ENCODE measurements at regions not wholly inside any gene's neighbourhood (a gene's known extent, or its start where the extent isn't known, plus 50 kb on each side); places are given as distances from the start of the nearest gene placed in this dataset.

DNA sequence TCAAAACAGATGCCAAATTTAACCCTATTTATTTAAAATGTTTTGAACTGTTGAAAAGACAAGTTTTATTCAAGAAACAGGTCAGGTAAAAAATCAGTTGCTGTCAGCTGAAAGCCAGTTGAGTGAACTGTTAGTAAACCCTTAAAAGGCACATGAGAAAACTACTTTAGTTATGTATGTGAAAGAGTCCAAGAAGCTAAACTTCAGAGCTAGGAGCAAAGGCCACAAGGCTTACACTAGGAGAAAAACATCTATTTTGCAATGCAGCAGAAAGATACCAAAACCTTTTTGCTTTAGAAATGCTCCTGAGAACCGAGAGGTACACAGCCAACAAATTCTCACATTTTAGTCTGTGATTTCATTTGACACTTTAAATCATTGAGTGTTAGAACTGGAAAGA, 375.2 kb downstream of the FSCB start:
- no peak for DNase-seq

DNA sequence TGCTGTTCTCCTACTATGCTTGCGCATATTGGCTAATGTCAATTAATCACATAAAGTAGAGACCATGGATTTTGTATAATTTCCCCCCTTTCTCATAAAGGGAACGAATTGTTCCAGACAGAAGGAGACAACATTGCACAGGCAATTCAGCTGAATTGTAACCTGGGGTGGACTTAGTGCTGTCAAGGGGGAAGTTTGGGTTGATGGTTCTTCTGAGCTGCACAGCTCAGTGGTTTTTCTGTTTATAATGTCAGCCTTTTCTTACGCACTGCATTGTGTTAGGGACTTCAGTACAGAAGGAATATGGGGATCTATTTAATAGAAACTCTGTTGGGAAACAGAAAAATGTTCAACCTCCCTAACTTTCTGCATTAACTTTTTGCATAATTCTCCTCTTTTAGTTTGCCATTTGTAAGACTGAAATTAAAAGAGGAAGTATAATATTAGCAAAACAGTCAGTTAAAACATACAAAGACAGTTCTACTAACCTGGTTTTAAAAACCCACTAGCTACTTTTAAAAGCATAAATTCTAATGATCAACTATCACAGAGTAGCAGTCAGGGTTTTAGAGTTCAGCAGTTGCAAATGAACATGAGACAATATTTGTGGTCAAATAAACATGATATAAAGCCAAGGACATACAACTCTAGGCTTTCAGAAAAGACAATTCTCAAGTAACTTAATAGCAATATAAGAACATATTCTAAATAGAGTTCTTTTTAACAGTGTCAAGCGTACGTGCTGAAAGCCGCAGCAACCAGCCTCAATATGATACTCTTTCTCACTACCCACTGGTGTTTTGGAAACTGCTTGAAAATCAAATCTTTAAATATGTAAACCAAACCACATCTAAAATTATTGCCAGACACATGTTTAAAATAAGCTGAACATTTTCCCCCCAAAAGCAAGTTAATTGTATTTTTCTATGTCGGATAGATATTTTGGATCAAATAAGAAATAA, 393.0 kb downstream of the FSCB start:
- DNase-seq: no peak

DNA sequence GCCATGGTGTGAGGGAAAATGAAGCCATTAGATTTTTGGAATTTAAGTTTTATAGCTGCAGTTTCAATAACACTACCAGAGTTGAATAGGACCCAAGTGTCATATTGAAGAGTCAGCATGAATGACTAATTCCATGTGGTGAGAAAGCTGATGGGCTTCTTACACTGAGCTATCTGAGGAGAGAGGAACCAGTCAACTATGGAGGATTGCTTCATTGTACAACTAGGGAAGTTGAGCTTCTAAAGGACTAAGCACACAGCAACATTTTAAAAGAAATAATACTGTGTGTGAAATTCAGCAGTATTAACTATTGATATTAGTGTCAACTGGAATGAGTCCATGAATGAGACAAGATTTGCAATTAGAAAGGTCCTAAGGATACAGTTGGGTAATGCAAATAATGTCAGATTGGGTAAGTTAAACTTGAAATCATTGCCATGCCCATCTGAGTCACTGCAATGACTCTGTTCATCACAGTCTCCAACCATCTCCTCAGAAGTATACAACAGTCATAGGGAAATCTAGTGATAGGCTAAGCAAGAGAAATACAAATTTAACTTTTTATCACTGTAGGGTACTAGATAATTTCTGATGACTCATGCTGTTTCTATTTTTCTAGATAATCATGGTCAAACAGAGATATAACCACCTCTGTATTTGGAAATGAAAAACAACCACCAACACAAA, 394.2 kb downstream of the FSCB start:
- peak; percentile 15 for DNase-seq

DNA sequence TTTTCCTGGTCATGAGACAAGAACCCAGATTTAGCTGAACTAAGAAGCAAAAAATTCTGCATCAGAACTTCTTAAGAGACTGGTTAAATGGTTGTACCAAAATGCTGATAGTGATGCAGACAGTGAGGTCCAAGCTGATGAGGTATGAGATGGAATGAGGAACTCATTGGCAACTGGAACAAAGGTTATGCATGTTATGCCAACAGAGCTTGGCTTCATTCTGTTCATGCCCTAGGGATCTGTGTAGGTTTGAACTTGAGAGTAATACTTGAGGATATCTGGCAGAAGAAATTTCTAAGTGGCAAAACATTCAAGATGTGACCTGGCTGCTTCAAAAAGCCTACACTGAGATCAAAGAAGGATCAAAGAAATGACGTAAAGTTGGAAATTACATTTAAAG, 398.0 kb downstream of the FSCB start:
- no peak for DNase-seq

DNA sequence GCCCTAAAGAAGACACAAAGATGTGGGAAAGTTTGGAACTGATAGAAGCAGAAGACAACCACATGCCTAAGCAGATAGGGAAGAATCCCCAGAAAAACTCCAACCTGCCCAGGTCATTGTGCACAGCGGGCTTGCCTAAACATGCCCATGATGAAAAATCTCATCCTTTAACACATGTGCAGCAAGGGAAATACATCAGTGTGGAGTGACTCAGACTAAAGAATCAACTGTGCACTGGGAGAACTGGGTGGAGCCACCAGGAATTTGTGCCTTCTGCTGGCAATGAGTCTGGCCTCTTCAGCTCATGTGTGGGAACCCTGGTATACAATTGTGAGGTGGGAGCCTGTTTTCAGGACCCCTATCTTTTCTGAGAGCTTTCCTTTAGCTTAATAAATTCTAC, 398.5 kb downstream of the FSCB start:
- no peak for DNase-seq

DNA sequence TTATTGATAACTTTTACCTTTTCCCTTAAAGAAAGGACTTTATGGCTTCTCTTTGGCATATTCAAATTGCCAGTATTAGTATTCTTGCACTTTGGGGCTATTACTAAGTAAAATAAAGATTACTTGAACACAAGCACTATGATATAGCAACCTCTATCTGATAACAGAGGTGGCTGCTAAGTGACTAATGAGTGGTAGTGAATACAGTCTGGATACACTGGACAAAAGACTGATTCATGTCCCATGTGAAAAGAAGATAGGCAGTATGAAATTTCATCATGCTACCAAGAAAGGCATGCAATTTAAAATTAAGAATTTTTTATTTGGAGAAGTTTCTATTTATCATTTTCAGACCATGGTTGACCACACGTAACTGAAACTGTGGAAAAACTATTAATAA, 399.9 kb downstream of the FSCB start:
- no peak for DNase-seq

DNA sequence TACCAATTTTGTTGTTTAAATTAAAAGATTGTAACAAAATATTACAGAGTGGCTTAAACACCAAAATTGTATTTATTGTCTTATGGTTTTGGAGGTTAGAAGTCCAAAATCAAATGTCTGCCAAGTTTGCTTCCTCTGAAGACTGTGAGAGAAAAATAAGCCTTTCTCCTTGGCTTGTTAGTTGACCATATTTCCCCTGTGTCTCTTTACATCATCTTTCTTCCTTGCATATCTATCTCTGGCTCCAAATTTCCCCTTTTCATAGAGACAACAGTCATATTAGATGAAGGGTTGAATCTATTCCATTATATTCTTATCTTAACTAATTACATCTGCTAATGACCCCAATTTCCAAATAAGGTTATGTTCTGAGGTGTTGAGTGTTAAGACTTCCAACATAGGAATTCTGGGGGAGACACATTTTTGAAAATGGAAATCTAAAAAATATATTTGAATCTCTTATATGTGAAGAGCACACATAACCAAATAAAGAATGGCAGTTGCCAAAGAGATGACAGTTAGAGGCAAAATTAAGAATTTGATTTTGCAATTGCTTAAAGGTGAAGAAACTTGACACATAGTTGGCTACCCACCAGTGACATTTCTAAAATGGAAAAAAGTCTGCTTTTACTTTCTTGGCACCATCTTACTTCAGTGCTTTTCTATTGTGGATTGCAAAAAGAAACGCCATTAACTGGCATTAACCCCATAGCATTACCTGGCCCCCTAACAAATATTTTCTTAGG, 407.2 kb downstream of the FSCB start:
- no peak for DNase-seq

DNA sequence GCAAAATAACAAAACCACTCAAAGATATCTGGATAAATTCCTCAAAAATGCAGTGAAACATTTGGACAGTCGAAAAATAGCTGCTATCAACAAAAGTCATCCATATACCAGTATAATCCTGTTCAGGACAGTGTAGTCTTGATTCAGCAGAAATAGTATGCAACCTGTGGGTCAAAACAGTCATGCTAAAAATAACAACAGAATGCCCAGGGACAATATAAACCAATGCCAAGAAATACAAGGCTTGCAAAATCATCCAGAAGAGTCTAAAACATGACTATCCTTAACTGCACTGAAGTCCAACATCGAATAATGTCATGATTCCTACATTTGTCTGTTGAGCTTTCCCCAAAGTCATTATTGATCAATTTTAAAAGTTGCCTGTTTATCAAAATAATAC, 425.9 kb downstream of the FSCB start:
- DNase-seq: no peak

DNA sequence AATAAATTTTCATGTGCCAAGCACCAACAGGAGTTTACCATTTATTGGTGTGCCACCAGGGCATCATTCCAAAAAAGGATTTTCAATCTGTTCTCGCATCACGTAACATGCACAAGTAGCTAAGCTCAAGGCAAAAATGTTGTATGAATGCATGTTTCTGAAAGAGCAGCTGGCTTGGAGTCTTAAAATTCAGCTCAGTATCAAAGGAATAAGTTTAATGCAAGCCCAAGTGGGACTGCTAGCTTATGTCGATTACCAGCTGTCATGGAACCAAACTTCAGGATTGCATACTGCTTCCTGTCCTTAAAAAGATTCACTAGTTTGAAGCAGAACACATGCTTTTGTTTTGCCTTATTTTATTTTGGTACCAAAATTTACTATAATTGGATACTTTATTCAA, 437.0 kb downstream of the FSCB start:
- DNase-seq: no peak

DNA sequence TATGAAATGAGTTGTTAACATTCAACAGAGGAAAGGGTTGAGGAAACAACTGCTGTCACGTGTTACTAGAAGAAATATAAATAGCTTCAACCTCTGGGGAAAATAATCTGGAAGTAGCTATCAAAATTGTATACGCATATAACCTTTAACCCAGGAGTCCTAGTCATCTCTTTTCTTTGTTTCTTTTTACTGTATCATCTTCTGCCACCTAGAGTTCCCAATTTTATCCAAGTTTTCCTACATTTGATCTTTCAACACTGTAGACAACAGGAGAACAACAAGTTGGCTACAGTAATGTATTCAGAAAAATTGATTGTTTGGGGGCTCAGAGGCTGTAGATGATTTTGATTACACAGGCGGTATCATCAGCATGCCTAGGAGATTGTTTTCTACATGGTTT, 453.7 kb downstream of the FSCB start:
- DNase-seq: no peak

DNA sequence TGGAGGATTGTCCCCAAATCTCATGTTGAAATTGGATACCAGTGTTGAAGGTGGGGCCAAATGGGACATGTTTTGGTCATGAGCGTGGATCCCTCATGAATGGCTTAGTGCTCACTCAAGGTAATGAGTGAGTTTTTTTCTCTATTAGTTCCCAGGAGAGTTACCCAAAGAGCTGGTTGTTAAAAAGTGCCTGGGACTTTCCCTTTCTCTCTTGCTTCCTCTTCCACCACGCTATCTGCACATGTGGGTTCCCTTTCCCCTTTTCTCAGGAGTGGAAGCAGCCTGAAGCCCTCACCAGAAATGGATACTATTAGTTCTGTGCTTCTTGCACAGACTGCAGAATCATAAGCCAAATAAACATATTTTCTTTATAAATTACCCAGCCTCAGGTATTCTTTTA, 465.4 kb downstream of the FSCB start:
- peak; percentile 9 for DNase-seq

DNA sequence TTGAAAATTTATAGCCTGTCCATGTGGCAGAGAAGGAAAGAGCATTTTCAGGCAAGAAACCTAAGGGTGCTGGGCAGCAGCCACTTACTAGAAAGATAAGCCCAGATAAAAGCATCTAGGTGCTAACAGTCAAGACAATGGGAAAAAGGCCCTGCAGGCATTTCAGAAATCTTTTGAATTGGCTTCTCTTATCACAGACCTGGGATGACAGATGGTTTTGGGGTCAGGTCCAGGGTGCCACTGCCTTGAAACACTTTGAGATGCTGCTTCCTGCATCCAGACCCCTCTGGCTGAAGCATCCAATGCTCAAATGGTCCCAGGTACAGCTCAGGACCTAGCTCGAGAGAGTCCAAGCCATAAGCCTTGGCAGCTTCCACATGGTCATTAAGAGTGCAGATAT, 466.5 kb downstream of the FSCB start:
- no peak for DNase-seq

DNA sequence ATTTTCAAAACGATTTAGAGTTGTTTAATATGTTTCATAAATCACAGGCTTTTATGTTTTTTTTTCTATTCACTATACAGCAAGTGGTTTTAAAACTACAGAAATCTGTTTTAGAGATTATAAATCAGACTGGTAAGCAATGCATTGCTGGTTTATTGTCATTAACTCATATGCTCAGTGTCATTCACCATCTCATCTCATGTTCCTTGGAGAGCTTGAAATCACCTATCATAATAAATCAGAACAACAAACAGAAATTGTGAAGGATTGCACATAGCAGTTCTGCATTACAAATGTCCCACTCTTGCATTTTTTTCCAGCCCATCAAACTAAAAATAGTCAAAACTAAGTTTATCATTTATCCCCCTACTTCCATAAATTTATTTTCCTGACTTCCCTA, 470.8 kb downstream of the FSCB start:
- DNase-seq: no peak

DNA sequence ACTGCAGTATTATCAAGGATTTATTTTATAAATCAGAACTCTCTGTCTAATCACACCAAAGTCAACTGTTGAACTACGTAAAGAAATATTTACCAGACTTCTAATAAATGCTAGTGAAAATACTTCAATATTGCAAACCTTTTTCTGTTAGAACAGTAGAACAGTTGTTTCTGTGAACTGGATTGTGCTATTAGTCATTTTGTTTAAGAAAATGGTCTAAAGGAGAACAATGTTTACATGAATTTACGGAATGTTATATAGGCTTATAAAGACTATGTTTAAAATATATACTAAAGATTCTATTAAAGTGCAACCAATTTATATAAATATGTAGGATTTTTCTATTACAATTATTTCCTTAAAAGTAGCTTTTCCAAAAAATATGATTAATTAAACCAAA, 471.4 kb downstream of the FSCB start:
- no peak for DNase-seq

DNA sequence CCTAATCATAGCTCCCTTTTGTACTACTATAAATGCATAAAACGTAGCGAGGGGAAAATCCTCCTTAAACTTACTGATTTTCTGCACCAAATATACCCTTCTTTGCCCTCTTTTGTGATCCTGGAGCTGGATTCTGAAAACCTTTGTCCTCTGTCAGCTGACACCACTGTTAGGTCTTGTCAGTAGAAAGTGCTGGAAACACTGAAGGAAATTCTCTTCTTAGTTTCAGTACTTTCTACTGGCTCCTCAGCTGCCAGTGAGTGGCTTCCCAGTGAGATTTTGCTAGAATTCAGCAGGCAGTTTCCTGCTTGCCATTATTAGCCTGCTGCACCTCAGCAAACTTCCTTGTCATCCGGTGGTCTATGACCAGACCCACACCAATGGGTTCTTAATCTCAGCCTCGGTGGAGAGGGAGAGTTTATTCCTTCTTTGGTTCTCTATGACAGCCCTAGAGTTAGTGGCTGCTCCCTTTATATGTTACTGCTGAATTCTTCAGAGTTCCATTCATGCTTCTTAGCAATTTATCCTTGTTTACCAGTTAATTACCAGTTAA, 476.2 kb downstream of the FSCB start:
- DNase-seq: no peak

DNA sequence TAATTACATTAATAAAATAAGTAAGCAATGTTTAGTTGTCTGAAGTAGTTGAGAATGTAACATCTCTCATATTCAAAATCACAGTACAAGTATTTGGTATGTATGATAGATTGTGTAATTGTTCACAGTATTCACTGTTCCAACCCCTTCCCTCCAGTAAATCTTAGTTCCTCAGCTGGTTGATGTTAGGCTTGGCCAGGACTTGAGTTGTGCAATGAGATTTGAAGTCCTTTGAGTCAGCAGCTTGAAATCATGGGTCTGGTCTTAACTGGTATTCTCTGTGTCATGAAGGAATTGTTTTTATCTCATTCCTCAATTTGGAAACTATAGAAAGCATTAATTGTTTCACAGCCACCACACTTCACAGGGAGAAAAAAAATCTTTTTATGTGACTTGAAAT, 477.1 kb downstream of the FSCB start:
- peak; percentile 52 for DNase-seq

DNA sequence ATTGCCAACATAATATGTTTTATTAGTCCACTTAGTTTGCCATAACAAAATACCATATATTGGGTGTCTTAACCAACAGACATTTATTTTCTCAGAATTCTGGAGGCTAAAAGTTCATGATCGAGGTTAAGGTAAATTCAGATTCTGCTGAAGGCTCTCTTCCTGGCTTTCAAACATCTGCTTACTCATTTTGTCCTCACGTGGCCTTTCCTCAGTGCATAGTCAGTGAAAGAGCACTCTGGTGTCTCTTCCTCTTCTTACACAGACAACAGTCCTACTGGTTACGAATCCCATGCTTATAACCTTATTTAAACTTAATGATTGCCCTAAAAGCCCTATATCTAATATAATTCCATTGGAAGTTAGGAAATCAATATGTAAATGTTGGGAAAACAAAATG, 479.7 kb downstream of the FSCB start:
- DNase-seq: peak; percentile 64

DNA sequence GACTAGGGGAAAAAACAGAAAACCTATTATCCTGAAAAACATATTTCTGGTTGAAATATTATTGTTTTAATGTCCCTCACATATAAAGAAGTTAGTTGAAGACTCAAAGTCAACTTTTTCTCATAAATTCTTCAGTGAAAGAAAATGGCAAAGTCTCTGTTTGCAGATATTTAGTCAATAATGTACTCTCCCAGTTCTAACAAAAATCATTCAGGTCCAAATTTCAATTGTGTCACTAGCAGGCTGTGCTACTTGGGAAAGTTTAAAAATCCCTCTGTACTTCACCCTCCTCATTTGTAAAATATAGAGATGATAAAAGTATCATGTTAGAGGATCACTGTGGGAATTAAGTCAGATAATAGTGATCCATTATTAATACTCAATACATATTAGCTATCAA, 496.5 kb downstream of the FSCB start:
- no peak for DNase-seq

DNA sequence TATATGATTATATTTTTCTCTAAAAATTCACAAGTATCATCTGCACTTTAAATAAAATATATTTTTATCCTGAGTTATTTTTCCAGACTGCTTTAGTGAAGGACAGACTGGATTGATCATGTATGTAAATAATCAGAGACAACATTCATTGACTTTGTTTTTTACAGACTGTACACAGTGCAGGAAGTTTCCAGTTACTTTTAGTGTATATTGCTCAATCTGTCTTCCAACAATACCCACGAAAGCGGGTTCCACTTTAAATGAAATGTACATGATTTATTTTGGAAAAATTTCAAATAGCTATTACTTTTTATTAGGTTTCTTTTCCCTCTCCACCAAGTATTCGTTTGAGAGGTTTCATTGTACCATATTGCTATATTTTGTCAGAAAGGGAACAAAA, 497.0 kb downstream of the FSCB start:
- DNase-seq: no peak

DNA sequence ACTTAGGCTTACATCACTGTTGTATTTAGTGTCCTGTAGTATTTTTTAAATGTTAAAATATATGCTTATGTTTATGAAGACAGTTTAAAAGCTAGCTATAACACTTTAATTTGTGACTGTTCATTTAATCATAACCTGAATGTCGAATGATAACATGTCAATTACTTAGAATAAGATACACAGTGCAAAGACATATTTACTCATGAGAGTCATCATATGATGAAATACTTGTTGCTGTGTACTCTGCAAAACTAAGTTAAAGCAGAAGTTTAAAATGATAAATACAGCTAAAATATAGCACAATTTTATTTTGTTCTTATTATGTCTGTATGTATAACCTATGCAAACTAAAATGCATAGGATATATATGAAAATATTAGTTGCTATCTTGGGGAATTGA, 497.4 kb downstream of the FSCB start:
- DNase-seq: no peak

DNA sequence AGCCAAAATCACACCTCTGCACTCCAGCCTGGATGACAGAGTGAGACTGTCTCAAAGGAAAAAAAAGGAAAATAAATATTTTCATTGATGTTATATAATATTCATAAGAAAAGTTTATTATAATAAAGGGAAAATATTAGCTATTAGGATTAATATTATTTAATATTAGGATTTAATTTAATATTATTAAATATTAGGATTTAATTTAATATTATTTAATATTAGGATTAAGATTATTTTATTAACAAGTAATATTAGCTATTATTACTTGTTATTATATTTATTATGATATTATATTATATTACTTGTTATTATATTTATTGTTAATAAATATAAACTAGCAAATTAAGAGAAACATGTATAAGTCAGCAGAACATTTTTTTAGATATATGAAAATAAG, 518.1 kb downstream of the FSCB start:
- DNase-seq: no peak

DNA sequence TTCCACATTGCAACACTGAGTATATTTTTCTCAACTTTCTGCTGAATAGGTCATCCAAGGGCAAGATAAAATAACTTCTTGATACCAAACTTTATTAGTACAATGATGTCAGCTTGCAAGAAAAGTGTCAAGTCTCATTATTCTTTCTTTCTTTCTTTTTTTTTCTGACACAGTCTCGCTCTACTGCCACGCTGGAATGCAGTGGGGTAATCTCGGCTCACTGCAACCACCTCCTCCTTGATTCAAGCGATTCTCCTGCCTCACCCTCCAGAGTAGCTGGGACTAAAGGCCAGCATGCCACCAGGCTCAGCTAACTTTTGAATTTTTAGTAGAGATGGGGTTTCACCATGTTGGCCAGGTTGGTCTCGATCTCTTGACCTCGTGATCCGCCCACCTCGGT, 523.4 kb downstream of the FSCB start:
- DNase-seq: no peak

DNA sequence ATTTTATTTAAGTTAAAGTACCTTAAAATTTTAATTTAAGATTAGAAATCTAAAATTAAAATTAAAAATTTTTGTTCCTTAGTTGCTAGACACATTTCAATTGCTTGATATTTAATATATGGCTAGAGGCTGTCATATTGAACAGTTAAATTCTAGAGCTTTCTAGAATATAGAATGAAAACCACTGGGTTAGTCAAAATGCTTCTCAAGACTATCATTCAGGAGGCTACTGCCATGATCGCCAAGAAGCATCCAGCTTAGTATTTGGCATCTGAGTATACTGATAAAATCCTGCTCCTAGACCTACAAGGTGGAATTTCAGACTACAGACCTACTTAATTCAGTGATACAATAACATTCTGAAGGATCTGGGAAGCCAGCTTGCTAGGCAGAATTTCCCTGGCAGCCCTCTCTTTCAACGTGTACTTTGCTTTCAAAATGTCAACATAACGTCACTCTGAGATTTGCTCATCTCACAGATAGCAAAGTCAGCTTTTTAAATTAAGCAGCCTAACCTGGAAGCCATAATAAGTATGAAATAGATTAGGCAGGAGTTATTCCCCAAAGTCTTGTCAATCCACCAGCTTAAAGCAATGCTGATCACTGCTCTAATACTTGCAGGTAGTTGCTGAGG, 525.8 kb downstream of the FSCB start:
- no peak for DNase-seq
